Fibroblast of lung (primary cell): ENCODE measurements at regions not wholly inside any gene's neighbourhood (a gene's known extent, or its start where the extent isn't known, plus 50 kb on each side); places are given as distances from the start of the nearest gene placed in this dataset.

Experiments
- EZH2 ChIP-seq: IDR thresholded peaks from 2 replicates; pipeline ENCODE4 v1.5.1; 2012; ENCODE audit warnings: low read length, control low read depth, mild to moderate bottlenecking; ENCODE audit errors: missing control alignments
- TF ChIP-seq, protein P1 (sequence below), 2 donors: IDR thresholded peaks in 1 of 2; conservative IDR thresholded peaks in 1 of 2; 1 replicate in 1 of 2; 2 replicates in 1 of 2; pipeline ENCODE4 v1.5.1; 2011 to 2012; ENCODE audit warnings: low read length in 2 of 2, control low read depth in 1 of 2, inconsistent platforms in 1 of 2, low read depth in 1 of 2, mild to moderate bottlenecking in 1 of 2

- TF ChIP-seq, protein P1, sequence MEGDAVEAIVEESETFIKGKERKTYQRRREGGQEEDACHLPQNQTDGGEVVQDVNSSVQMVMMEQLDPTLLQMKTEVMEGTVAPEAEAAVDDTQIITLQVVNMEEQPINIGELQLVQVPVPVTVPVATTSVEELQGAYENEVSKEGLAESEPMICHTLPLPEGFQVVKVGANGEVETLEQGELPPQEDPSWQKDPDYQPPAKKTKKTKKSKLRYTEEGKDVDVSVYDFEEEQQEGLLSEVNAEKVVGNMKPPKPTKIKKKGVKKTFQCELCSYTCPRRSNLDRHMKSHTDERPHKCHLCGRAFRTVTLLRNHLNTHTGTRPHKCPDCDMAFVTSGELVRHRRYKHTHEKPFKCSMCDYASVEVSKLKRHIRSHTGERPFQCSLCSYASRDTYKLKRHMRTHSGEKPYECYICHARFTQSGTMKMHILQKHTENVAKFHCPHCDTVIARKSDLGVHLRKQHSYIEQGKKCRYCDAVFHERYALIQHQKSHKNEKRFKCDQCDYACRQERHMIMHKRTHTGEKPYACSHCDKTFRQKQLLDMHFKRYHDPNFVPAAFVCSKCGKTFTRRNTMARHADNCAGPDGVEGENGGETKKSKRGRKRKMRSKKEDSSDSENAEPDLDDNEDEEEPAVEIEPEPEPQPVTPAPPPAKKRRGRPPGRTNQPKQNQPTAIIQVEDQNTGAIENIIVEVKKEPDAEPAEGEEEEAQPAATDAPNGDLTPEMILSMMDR (conservative IDR thresholded peaks at IDR 0.05 in 1 of 2, IDR thresholded peaks at IDR 0.05 in 1 of 2; ENCODE audit: low read depth in 1 of 2, low read length in 2 of 2) = no peak
- TF ChIP-seq EZH2 = no peak
These were observed 59.2 kb upstream of the SLC24A5 start for GRCh38 chr15:48061605-48062004.
